ENCODE measurements at regions not wholly inside any gene's neighbourhood (a gene's known extent, or its start where the extent isn't known, plus 50 kb on each side); places are given as distances from the start of the nearest gene placed in this dataset.

DNA sequence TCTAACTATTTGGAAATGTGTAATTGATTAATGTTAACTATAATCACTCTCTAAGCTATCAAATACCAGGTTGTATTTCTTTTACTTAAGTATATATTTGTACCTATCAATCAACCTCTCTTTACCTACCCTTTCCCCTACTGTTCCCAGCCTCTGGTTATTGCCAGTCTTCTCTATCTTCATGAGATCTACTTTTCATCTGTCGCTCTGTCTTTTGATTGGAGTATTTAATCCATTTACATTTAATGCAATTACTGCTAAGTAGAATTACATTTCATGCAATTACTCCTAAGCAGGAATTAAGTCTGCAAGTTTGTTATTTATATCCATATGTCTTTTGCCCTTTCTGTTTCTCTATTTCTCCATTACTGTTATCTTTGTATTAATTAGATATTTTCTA is 148.1 kb downstream of the MAT2B start:
- TF ChIP-seq POLR2A (IDR thresholded peaks at IDR 0.05), result no peak
- TF ChIP-seq, protein P1, sequence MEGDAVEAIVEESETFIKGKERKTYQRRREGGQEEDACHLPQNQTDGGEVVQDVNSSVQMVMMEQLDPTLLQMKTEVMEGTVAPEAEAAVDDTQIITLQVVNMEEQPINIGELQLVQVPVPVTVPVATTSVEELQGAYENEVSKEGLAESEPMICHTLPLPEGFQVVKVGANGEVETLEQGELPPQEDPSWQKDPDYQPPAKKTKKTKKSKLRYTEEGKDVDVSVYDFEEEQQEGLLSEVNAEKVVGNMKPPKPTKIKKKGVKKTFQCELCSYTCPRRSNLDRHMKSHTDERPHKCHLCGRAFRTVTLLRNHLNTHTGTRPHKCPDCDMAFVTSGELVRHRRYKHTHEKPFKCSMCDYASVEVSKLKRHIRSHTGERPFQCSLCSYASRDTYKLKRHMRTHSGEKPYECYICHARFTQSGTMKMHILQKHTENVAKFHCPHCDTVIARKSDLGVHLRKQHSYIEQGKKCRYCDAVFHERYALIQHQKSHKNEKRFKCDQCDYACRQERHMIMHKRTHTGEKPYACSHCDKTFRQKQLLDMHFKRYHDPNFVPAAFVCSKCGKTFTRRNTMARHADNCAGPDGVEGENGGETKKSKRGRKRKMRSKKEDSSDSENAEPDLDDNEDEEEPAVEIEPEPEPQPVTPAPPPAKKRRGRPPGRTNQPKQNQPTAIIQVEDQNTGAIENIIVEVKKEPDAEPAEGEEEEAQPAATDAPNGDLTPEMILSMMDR (IDR thresholded peaks at IDR 0.05 in 4 of 5, conservative IDR thresholded peaks at IDR 0.05 in 1 of 5), result no peak
- H3K27ac ChIP-seq, result no peak overlapping the region
- in situ Hi-C loops (cut with MboI; ENCODE audit: low sequenced_read_pairs in 4 of 4), result no loop called here
- H3K9me3 ChIP-seq, result no peaks in the 10 kb centered on the region
- no peak overlapping the region for H3K4me3 ChIP-seq
- ATAC-seq, result no peak
- H3K4me1 ChIP-seq, result no peaks in the 10 kb centered on the region
- no peaks in the 10 kb centered on the region for H3K27me3 ChIP-seq
- intact Hi-C loops (cut with DNase I; ENCODE audit: low total_unique reads), result no loop called here
- H3K36me3 ChIP-seq, result no peaks in the 10 kb centered on the region
- DNase-seq, result no peak

DNA sequence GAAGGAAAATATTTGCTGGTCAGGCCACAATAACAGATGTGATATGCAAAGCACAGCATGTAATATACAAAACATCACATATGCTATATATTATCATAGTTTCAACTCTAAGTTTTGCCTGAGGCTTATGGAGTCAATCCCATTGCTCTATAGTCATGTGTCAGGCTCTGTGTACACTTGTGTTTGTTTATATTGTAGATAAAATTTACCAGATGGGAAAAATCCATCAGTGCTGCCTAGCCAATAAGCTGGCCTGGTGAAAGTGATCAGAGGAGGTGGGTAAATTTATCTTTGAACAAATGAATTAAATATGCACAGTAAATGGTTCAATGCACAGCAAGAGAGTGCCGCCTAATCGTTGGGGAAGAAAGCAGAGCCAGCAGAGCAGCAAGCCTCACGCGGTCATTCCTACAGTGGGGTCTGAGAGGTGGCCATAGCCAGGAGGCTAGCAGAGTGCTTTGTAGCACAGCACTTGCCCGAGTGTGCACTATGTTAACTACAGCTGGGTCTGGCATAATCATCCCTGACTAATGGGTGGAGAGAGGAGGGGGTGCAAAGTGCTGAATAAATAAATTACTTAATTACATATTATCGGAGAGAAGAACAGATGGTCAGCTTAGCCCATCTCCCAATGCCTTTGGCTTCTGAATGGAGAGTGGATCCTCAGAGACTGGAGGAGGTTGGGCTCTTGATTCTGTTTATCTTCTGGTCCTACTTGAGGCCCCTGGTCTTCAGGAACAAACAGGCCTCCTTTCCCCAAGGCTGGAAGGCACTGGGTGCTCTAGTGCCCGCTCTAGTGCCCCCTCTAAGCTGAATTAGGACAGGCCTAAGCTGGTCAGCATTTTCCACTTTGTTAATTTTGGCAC is 153.5 kb downstream of the MAT2B start:
- intact Hi-C loops (cut with DNase I; ENCODE audit: low total_unique reads) (no loop called here), in situ Hi-C loops (cut with MboI; ENCODE audit: low sequenced_read_pairs in 4 of 4) (no loop called here)
- no peak overlapping the region for H3K4me3 ChIP-seq
- ATAC-seq (no peak), DNase-seq (no peak)
- no peaks in the 10 kb centered on the region for H3K4me1 ChIP-seq
- TF ChIP-seq, protein P1 (IDR thresholded peaks at IDR 0.05 in 4 of 5, conservative IDR thresholded peaks at IDR 0.05 in 1 of 5), result no peak
- no peak for TF ChIP-seq POLR2A (IDR thresholded peaks at IDR 0.05)
- H3K27ac ChIP-seq, result no peak overlapping the region
- H3K9me3 ChIP-seq, result no peaks in the 10 kb centered on the region
- no peaks in the 10 kb centered on the region for H3K36me3 ChIP-seq
- no peaks in the 10 kb centered on the region for H3K27me3 ChIP-seq

DNA sequence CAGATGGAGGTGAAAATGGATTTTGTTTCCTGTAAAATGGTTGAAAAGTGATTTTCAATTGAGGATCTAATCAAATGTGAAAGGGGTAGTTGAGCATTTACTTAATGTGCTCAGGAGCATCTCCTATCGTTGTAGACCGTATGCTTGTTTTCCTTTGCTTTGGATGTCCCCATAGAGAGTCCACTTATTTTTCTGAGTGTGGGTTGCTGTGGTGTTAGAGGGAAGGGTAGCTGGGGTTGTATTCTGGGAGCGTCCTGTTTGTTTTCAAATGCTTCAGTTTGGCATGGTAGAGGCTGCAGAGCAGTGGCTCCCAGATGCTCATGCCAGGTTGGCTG is 154.1 kb downstream of the MAT2B start:
- no peaks in the 10 kb centered on the region for H3K27me3 ChIP-seq
- H3K27ac ChIP-seq, result no peak overlapping the region
- ATAC-seq (no peak), DNase-seq (no peak)
- no peak overlapping the region for H3K4me3 ChIP-seq
- no peaks in the 10 kb centered on the region for H3K36me3 ChIP-seq
- H3K9me3 ChIP-seq, result no peaks in the 10 kb centered on the region
- no peak for TF ChIP-seq POLR2A (IDR thresholded peaks at IDR 0.05)
- TF ChIP-seq, protein P1 (IDR thresholded peaks at IDR 0.05 in 4 of 5, conservative IDR thresholded peaks at IDR 0.05 in 1 of 5), result no peak
- intact Hi-C loops (cut with DNase I; ENCODE audit: low total_unique reads) (no loop called here), in situ Hi-C loops (cut with MboI; ENCODE audit: low sequenced_read_pairs in 4 of 4) (no loop called here)
- no peaks in the 10 kb centered on the region for H3K4me1 ChIP-seq

GRCh38 chr5:163660486-163660885 is 155.1 kb downstream of the MAT2B start:
- H3K9me3 ChIP-seq, result no peaks in the 10 kb centered on the region
- no peaks in the 10 kb centered on the region for H3K36me3 ChIP-seq
- no peaks in the 10 kb centered on the region for H3K27me3 ChIP-seq
- no peak overlapping the region for H3K27ac ChIP-seq
- DNase-seq, result no peak
- TF ChIP-seq, protein P1 (IDR thresholded peaks at IDR 0.05 in 4 of 5, conservative IDR thresholded peaks at IDR 0.05 in 1 of 5), result no peak
- no peak for TF ChIP-seq POLR2A (IDR thresholded peaks at IDR 0.05)
- H3K4me1 ChIP-seq, result no peaks in the 10 kb centered on the region
- no peak for ATAC-seq
- intact Hi-C loops (cut with DNase I; ENCODE audit: low total_unique reads) (no loop called here), in situ Hi-C loops (cut with MboI; ENCODE audit: low sequenced_read_pairs in 4 of 4) (no loop called here)
- H3K4me3 ChIP-seq, result no peak overlapping the region

GRCh38 chr5:163661360-163661759 is 155.9 kb downstream of the MAT2B start:
- TF ChIP-seq, protein P1 (IDR thresholded peaks at IDR 0.05 in 4 of 5, conservative IDR thresholded peaks at IDR 0.05 in 1 of 5), result no peak
- TF ChIP-seq POLR2A (IDR thresholded peaks at IDR 0.05), result no peak
- Histone ChIP-seq H3K27me3 (no peaks in the 10 kb centered on the region), H3K27ac (no peak overlapping the region), H3K36me3 (no peaks in the 10 kb centered on the region), H3K4me3 (no peak overlapping the region), H3K9me3 (no peaks in the 10 kb centered on the region), H3K4me1 (no peaks in the 10 kb centered on the region)
- in situ Hi-C loops (cut with MboI; ENCODE audit: low sequenced_read_pairs in 4 of 4) (no loop called here), intact Hi-C loops (cut with DNase I; ENCODE audit: low total_unique reads) (no loop called here)
- ATAC-seq, result no peak
- no peak for DNase-seq

All from gastrocnemius medialis (tissue), 4 donors.